ENCODE measurements at regions not wholly inside any gene's neighbourhood (a gene's known extent, or its start where the extent isn't known, plus 50 kb on each side); places are given as distances from the start of the nearest gene placed in this dataset.

DNA sequence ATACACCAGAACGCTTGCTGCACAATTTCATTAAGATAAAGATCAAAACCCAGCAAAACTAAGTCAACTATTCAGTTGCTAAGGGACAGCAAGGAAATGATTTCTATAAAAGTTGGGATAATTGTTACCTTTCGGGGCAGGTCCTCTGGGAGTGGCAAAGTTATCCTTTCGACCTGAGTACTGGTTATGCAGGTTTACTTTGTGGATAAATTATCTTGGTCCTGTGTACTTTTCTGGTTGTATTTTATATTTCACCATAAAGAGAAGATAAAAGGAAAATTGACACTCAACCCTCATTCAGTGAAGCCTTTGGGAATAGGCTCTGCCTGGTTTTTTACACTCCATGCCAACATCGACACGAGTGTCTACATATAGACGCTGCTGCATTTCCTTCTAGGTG, 146.5 kb downstream of the SYK start:
- no peak for DNase-seq

- no peak for DNase-seq
These were observed 149.0 kb downstream of the SYK start for GRCh38 chr9:90950600-90950999.

GRCh38 chr9:90953200-90953599, 151.6 kb downstream of the SYK start:
- DNase-seq, result no peak

DNA sequence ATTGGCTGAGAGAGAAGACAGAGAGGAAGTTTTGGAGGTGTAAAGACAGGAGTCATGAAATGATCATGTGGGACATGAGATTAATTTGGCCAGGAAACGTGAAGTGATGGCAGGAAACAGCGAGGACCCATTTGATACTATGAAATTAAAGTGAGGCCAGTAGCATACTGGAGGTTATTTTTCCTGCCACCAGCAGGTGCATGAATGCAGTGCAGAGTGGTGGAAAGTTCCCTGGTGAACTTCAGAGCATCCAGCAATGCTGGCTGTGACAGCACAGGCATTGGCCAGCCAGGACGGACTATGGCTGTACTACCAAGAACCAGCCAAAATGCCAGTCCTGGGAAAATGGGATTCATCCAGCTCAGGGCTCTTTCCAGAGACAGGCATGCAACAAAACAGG, 152.2 kb downstream of the SYK start:
- DNase-seq, result no peak

- no peak for DNase-seq
These were observed 154.6 kb downstream of the SYK start for GRCh38 chr9:90956026-90956810.

- DNase-seq, result no peak
These were observed 156.7 kb downstream of the SYK start for GRCh38 chr9:90958328-90958727.

DNA sequence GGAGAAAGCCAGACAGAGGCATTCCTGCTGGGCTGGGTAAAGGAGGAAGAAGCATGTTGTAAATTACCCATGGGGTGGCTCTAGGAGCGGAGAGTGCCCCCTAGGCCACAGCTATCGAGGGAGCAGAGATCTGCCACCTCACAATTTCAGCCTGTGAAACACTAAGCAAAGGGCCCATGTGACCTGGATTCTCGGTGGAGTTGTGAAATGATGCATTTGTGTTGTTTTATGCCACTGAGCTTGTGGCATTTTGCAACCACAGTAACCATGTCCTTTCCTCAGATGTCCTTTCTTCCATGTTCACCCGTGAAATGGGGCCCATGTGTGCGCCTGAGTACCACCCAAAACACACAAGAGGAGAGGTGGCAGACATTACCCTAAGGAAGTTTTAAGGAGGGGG, 159.3 kb downstream of the SYK start:
- DNase-seq, result no peak

DNA sequence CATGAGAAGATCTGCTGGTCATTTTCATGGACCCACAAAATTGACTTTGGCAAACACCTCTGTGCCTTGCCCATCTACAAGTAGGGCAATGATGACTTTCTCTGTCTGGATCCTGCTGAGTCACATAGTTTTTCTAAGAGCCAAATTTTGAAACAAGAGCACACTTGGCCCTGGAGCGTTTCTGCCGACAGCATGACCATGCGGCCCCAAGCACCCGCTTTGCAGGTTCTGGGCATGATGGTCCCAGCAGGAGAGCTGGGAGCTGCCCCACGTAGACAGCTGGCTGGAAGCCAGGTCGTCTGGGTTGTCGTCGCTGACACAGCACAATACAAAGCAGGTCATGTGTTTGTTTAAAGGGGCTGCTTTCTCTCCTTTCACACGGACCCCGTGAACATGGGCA, 159.8 kb downstream of the SYK start:
- DNase-seq, result no peak

DNA sequence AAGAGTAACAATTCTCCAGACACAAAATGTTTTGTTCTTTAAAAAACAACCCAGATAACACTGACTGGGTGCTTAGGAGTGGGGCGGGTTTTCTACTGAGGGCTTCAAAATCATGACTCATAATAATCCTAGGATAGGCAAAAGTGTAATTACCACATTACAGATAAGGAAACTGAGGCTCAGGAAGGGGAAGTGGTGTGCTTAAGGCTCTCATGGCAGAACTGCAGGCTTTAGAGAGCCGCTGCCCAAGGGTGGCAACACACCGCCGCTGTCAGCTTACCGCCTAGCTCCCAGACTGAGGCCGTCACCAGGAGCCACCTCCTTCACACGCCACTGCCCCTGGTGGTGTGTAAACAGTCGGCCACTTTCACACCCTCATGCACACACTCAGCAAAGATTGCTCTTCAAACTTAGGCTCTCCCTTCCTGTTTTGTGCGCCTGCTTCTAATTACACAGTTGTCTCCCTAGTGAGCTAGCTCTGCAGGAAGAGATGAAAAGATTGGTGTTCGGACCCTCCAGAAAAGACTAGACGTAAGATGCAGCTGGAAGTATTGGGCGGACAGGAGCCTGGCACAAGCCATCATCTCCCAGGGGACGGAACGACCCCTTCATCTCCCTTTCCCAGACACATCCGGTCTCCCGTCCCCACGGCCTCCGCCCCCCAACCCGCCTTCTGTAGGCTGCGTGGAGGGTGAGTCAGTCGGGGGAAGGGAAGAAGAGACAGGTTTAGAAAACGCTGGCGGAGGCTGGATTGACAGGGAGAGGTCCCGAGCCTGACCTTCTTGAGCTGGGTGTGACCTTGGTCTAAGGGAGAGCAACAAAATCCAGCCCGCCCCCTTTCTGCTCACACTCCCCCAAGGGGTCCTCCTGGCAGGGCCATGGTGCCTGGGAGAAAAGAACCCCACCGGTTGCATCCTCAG, 162.7 kb downstream of the SYK start:
- no peak for DNase-seq

DNA sequence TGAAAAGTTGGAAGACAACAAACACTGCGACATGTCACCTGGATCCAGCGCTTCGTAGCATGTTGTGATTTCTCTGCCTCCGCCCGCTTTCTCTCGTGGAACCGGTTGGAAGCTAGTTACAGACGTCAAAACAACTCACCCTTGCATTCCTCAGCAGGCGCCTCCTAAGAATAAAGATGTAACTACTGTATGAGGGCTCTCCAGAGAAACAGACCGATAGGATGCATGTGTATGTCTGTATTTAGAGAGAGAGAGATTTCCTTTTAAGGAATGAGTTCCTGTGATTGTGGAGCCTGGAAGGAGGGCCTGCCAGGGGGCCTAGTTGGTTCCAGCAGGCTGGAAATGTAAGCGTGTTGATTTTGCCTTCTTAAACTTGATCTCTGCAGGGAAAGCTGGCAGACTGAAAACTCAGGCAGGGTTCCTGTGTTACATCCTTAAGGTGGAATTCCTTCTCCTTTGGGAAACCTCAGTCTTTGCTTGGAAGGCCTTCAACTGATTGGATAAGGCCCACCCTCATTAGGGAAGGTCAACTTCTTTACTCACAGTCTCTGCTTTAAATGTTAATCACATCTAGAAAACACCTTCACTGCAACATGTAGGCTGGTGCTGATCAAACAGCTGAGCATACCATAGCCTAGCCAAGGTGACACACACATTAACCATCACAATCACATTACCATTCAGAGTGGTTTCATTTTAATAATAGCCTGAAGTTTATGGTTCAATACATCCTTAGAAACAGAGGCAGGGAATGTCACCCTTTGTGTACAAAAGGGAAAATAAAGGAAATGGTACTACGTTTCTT, 163.8 kb downstream of the SYK start:
- DNase-seq, result no peak

DNA sequence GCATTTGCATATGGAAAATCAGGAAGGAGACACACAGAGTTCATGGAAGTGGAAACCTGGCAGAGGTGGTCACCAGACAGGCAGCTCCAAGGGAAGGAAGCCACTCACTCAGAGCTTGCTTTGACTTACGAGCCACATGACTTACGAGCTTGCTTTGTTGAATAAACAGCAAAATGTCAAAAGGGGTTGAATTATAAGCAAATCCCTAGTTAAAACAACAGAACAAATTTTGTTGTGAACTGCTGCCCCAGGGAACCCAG, 164.3 kb downstream of the SYK start:
- DNase-seq, result no peak

DNA sequence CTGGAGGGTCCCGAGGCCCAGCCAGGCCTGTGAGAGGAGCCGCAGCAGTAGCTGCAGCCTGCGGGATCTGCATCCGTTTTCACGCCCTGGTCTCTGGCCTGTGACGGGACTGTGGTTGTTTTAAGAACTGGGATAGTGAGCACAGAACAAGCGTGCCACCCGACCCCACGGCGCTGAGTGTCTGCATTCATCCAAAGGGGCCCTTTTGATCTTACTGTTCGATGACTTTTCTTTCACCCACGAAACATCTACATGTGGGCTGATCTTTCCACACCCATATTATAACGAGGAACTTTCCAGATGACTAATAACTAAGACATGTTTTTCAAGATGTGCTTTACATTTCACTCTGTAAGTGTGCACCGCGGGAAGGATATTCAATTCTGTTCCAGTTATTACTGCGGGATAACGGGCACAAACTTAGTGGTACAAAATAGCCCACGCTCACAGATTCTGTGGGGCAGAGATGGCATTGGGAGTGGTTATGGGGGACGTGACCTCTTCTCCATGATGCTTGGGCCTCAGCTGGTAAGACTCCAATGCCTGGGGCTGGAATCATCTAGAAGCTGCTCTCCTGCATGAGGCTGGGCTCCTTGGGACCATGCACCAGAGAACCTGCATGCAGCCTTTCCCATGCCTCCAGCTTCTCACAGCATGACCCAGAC, 165.0 kb downstream of the SYK start:
- no peak for DNase-seq

GRCh38 chr9:90967145-90967538, 165.5 kb downstream of the SYK start:
- DNase-seq, result no peak

DNA sequence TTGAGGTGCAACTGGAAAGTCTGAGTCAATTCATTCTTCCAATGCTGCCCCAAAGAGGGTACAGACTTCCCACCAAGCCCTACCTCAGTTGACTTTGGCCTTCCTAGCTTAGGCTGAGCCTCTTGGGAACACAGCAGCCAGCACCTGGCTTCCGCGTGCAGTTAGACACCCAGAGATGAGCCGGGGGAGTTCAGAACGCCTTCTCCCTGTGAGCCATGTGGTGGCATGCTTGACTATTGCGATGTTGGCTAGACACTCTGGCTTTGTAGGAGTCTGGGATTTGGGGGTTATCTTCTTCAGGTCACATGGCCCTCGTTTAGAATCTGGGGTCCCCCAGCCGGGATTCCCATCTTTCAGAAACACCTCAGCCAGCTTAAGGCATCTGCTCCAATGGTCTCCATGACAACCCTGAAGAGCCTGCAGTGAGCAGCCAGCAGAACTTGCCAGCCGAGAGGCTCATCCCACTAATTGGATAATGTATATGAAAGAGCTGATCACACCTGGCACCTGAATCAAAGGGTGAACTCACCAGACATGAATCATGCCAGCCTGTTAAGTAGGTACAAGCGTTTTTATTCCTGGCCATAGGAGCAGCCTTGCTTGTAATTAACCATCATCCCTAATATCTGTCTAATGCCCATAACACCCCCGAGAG, 167.5 kb downstream of the SYK start:
- DNase-seq, result no peak

DNA sequence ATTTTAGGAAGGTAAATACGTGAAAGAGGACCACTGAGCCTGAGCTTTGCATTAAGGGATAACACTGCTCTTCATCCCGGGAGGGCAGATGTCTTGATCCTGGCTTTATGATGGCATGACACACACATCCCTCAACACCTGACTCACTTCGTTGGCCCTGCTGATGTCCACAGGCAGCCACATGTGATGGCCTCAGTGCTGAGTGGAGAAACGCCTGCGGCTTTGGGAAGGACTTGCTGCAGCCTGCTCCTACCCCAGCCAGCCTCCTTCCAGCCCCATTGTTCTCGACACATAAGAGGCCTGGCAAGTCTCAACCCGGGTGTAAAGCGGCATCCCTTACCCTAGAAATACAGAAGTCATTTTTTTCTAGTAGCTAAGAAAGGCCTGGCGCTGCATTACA, 169.0 kb downstream of the SYK start:
- no peak for DNase-seq

DNA sequence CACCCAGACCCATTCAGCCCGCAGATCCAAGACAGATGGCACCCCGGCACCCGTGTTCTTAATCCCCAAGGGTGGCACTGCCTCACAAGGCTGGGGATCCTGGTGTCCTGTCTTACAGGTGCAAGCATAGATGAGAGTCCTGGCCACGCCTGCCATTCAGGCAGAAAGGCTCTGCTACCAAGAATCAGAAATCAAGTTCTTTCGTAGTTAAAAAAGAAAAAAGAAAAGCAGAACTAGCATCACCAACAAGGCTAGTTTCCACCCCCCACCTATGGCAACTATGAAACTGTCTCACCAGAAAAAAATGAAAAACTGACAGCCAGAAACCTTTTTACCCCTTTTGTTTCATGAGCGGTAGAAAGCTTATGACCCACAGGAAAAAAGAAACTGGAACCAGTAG, 170.4 kb downstream of the SYK start:
- DNase-seq, result no peak

GRCh38 chr9:90974016-90974415, 172.4 kb downstream of the SYK start:
- DNase-seq, result no peak

- DNase-seq, result no peak
These were observed 173.1 kb downstream of the SYK start for GRCh38 chr9:90974643-90975245.

- DNase-seq, result no peak
These were observed 174.3 kb downstream of the SYK start for GRCh38 chr9:90975781-90976538.

DNA sequence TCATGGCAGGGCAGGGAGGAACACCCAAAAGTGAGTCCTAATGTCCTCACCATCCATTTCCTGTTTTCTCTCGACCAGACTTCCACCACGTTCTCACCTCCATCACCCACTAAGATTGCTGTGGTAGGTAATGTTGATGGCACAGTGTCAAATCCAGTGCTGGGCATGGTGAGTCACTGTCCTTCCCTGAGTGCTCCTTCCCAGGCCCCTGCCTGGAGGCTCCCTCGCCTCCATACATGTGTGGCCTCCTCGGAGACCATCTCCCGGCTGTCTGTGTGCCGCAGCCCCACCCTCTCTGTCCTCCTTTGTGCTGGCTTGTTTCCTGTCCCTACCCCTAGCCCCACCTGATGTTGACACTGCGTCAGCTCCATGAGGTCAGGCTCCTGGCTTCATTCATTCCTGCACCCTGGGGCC, 177.5 kb downstream of the SYK start:
- no peak for DNase-seq

- no peak for DNase-seq
These were observed 178.0 kb downstream of the SYK start for GRCh38 chr9:90979639-90980038.
